D341Med (cell line): ENCODE measurements at regions not wholly inside any gene's neighbourhood (a gene's known extent, or its start where the extent isn't known, plus 50 kb on each side); places are given as distances from the start of the nearest gene placed in this dataset.

Experiments used
- DNase-seq: peaks from one replicate; pipeline ENCODE4 v3.0.0; 2012; ENCODE audit warnings: low spot score

GRCh38 chr14:85479306-85479705, 50.6 kb upstream of the FLRT2 start:
- no peak for DNase-seq

GRCh38 chr14:85479771-85480170, 50.2 kb upstream of the FLRT2 start:
- no peak for DNase-seq
